OCI-LY3 (cell line): ENCODE measurements at regions not wholly inside any gene's neighbourhood (a gene's known extent, or its start where the extent isn't known, plus 50 kb on each side); places are given as distances from the start of the nearest gene placed in this dataset.

Experiments
- H2AFZ ChIP-seq: fragments of 200-600, 300-600 bp; shearing (Covaris generic); 2 replicates; pipeline ENCODE4 v1.6.0; 2014; ENCODE audit warnings: antibody characterized with exemption, low read depth, low read length
- H3K27ac ChIP-seq: fragments of 200-600, 300-600 bp; sonication (generic); 2 replicates; pipeline ENCODE4 v1.5.1; 2014; ENCODE audit warnings: mild to moderate bottlenecking, low read length, moderate library complexity, mixed read lengths
- H3K27me3 ChIP-seq: fragments of 200-600, 300-600 bp; sonication (generic); 2 replicates; pipeline ENCODE4 v1.6.1; 2014; ENCODE audit warnings: low read depth, low read length, mixed read lengths
- H3K36me3 ChIP-seq: fragments of 200-600, 300-600 bp; sonication (generic); replicated peaks from 2 replicates; pipeline ENCODE3; 2014; ENCODE audit warnings: low read depth, low read length, mixed read lengths
- H3K4me1 ChIP-seq: fragments of 300-600, 200-600 bp; sonication (generic); 2 replicates; pipeline ENCODE4 v1.6.1; 2014; ENCODE audit warnings: low read length, mixed read lengths
- H3K4me2 ChIP-seq: fragments of 200-600, 300-600 bp; sonication (generic); 2 replicates; pipeline ENCODE4 v1.6.1; 2014; ENCODE audit warnings: low read length, mixed read lengths
- H3K4me3 ChIP-seq: fragments of 300-600, 200-600 bp; sonication (generic); 2 replicates; pipeline ENCODE4 v1.5.1; 2014; ENCODE audit warnings: antibody characterized with exemption, mild to moderate bottlenecking, low read length, moderate library complexity
- H3K79me2 ChIP-seq: fragments of 300-600, 200-600 bp; shearing (Covaris generic); 2 replicates; pipeline ENCODE4 v1.6.1; 2014; ENCODE audit warnings: mild to moderate bottlenecking, low read length, mixed read lengths
- H3K9ac ChIP-seq: fragments of 300-600, 200-600 bp; shearing (Covaris generic); 2 replicates; pipeline ENCODE4 v1.6.0; 2014; ENCODE audit warnings: mild to moderate bottlenecking, low read length, moderate library complexity
- H3K9me3 ChIP-seq: fragments of 200-600, 300-600 bp; shearing (Covaris generic); 2 replicates; pipeline ENCODE4 v1.6.1; 2014; ENCODE audit warnings: low read length, mixed read lengths; ENCODE audit not compliant: insufficient read depth
- H4K20me1 ChIP-seq: fragments of 200-600, 300-600 bp; sonication (generic); 2 replicates; pipeline ENCODE4 v1.6.1; 2016; ENCODE audit warnings: low read length, mixed read lengths; ENCODE audit not compliant: insufficient read depth
- CTCF ChIP-seq: fragments of 200-600, 300-600 bp; sonication (generic); IDR thresholded peaks from 2 replicates; pipeline ENCODE4 v1.5.1; 2014; ENCODE audit warnings: antibody characterized with exemption, low read length, low read depth
- EZH2phosphoT487 ChIP-seq: fragments of 200-600 bp; shearing (Covaris generic); IDR thresholded peaks from 2 replicates; pipeline ENCODE4 v1.6.1; 2018; ENCODE audit warnings: antibody characterized with exemption, mixed run types, low read depth

- H3K4me3 ChIP-seq: no peak overlapping the region
- H2AFZ ChIP-seq: no peak overlapping the region
- no peaks in the 10 kb centered on the region for H3K9me3 ChIP-seq
- 0 out of 2 replicates have a peak overlapping the region, but pooled peaks have one; percentile 11 for H3K4me2 ChIP-seq
- H4K20me1 ChIP-seq: no peaks in the 10 kb centered on the region
- no peaks in the 10 kb centered on the region for H3K79me2 ChIP-seq
- no peak overlapping the region for H3K9ac ChIP-seq
- no peaks in the 10 kb centered on the region for H3K4me1 ChIP-seq
- H3K27me3 ChIP-seq: no peaks in the 10 kb centered on the region
- H3K27ac ChIP-seq: no peak overlapping the region
- H3K36me3 ChIP-seq: no peaks in the 10 kb centered on the region
- TF ChIP-seq EZH2phosphoT487 (no peak), CTCF (no peak)
Measured at GRCh38 chr5:149429839-149430721, 51.0 kb upstream of the IL17B start.
